Naive thymus-derived CD8-positive, alpha-beta T cell (primary cell): ENCODE measurements at regions not wholly inside any gene's neighbourhood (a gene's known extent, or its start where the extent isn't known, plus 50 kb on each side); places are given as distances from the start of the nearest gene placed in this dataset.
"Not testable (repeated sequence)": the region's sequence is repeated elsewhere in the genome, so short reads cannot be mapped to it uniquely, and the experiment has no call there.

ENCODE experiments used
- ATAC-seq, 2 donors: fragments of 150-1000 bp; cut with Tn5 transposase in 1 of 2; sonication (Bioruptor Pico), chemical (Tn5 transposase) in 1 of 2; 1 replicate in 1 of 2; 2 replicates in 1 of 2; pipeline ENCODE4 v1.10.0; 2021; ENCODE audit warnings: mild to moderate bottlenecking in 2 of 2, moderate library complexity in 2 of 2
- POLR2A ChIA-PET: fragments of 350-600 bp; sonication (Branson Sonifier 250); formaldehyde crosslinking; loops from one replicate; lab custom pipeline; 2021; ENCODE audit warnings: antibody characterized with exemption; lab: Charles Lee
- DNase-seq, 10 donors: peaks; one replicate each; pipeline versions ENCODE4 v3.0.0 to v3.0.0-alpha.2; 2020 to 2022
- H3K27ac Mint-ChIP-seq, 10 donors: one replicate each; pipeline ENCODE4 v1.8.0; 2020 to 2022; ENCODE audit warnings: mild to moderate bottlenecking in 10 of 10, mixed read lengths in 10 of 10, moderate library complexity in 4 of 10, inconsistent platforms in 1 of 10
- H3K27me3 Mint-ChIP-seq, 5 donors: one replicate each; pipeline ENCODE4 v1.8.0; 2021 to 2022; ENCODE audit warnings: mixed read lengths in 5 of 5
- H3K36me3 Mint-ChIP-seq, 3 donors: one replicate each; pipeline ENCODE4 v1.8.0; 2020 to 2022; ENCODE audit warnings: mixed read lengths in 3 of 3, mild to moderate bottlenecking in 2 of 3, inconsistent platforms in 1 of 3
- H3K4me1 Mint-ChIP-seq, 4 donors: one replicate each; pipeline ENCODE4 v1.8.0; 2021 to 2022; ENCODE audit warnings: mixed read lengths in 4 of 4
- H3K4me3 Mint-ChIP-seq, 10 donors: one replicate each; pipeline ENCODE4 v1.8.0; 2020 to 2022; ENCODE audit warnings: mild to moderate bottlenecking in 10 of 10, mixed read lengths in 10 of 10, moderate library complexity in 6 of 10, inconsistent platforms in 1 of 10
- H3K9me3 Mint-ChIP-seq, 9 donors: one replicate each; pipeline ENCODE4 v1.8.0; 2020 to 2022; ENCODE audit warnings: mixed read lengths in 9 of 9, mild to moderate bottlenecking in 3 of 9, inconsistent platforms in 1 of 9, moderate library complexity in 1 of 9

DNA sequence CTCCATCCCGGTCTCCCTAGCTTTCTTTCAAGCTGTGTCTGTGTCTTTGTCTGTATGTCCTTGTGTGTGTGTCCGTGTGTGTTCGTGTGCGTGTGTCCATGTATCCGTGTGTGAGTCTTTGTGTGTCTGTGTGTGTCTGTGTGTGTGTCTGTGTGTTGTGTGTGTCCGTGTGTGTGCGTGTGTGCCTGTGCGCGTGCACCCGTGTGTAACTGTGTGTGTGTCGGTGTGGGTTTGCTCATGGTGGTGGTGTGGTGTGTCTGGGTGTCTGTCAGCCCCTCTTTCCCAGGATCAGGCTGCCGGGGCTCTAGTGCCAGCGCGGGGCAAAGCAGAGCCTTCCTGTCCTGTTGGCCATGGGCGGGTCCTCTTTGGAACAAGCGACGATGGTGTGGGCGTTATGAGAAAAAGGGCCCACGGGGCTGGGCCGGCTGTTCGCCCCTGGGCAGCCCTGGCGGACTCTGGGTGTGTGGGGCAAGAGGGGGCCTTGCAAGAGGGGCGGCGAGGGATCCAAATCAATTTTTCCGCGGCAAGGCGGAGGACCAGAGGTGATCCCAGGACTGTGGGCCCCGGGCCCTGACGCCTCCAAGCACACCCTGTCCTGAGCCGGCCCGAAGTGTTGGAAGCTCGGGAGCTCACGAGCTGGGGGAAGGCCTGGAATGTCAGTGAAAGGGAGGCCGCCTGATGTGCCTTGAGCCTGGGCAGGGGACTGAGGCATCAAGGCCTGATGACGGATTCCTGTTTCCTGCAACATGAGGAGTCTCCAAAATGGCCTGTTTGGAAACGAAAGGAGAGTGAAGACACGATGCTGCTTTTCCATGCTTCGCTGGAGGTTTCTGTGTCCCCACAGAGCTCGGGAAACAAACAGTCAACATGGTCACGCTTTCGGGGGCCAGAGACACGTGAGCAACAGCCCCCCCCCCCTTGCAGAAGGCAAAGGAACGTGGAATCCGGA lies 3929.2 kb upstream of the OR11H1 start:
- POLR2A ChIA-PET = no interaction called here
- DNase-seq (no peak), ATAC-seq (no peak)
- H3K4me1 Mint-ChIP-seq = peaks cover 0 to 4% (median 0%) of the 10 kb centered on the region in 4 donors
- peaks cover 0 to 13% (median 4%) of the 10 kb centered on the region in 3 donors for H3K36me3 Mint-ChIP-seq
- no peak overlapping the region for H3K4me3 Mint-ChIP-seq
- peaks cover 6 to 69% (median 29%) of the 10 kb centered on the region in 9 donors for H3K9me3 Mint-ChIP-seq
- H3K27me3 Mint-ChIP-seq = peaks cover 0 to 4% (median 0%) of the 10 kb centered on the region in 5 donors
- H3K27ac Mint-ChIP-seq = no peak overlapping the region

DNA sequence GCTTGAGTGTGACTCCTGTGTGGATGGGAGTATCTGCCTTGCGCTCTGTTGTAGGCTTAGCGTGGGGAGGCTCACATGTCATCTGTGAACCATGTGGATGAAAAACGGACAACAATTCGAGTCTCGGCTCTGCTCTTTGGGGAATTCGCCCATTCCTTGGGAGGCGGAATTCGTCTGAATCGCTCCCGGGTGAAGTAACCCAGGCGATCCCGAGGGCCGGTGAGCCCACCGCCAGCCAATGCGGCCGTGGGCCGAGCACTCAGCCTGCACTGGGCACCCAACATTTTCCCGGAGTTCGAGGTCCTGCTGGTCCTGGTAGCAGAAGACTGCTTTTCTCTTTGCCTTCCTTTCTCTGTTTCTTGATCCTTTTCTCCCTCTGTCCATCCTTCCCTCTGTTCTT lies 3928.5 kb upstream of the OR11H1 start:
- H3K27me3 Mint-ChIP-seq, H3K27ac Mint-ChIP-seq, POLR2A ChIA-PET, H3K4me3 Mint-ChIP-seq, ATAC-seq, DNase-seq, H3K4me1 Mint-ChIP-seq: not testable (repeated sequence)
- Mint-ChIP-seq H3K9me3 (peaks cover 8 to 69% (median 32%) of the 10 kb centered on the region in 9 donors), H3K36me3 (peaks cover 0 to 11% (median 4%) of the 10 kb centered on the region in 3 donors)

DNA sequence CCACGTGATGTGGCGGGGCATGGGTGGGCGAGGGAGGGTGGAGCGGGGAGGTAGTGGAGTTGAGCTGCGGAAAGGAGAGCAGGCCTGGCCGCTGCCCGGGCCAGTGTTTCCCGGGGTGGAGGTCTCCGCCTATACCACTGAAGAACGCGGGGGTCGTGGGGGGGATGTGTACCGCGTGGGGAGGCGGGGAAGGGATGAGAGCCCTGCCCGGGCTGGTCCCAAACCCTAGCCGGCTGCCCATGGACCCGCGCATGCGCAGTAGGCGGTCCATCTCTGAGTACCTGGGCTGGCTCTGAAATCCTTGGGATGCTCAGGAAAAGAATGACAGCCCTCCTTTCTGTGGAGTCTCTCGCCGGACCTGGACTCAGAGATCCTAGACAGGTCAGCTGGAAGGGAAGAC lies 3927.8 kb upstream of the OR11H1 start:
- ATAC-seq, H3K4me1 Mint-ChIP-seq, H3K4me3 Mint-ChIP-seq, H3K27ac Mint-ChIP-seq, H3K36me3 Mint-ChIP-seq, H3K27me3 Mint-ChIP-seq, POLR2A ChIA-PET, DNase-seq: not testable (repeated sequence)
- H3K9me3 Mint-ChIP-seq = peaks cover 8 to 70% (median 32%) of the 10 kb centered on the region in 9 donors

DNA sequence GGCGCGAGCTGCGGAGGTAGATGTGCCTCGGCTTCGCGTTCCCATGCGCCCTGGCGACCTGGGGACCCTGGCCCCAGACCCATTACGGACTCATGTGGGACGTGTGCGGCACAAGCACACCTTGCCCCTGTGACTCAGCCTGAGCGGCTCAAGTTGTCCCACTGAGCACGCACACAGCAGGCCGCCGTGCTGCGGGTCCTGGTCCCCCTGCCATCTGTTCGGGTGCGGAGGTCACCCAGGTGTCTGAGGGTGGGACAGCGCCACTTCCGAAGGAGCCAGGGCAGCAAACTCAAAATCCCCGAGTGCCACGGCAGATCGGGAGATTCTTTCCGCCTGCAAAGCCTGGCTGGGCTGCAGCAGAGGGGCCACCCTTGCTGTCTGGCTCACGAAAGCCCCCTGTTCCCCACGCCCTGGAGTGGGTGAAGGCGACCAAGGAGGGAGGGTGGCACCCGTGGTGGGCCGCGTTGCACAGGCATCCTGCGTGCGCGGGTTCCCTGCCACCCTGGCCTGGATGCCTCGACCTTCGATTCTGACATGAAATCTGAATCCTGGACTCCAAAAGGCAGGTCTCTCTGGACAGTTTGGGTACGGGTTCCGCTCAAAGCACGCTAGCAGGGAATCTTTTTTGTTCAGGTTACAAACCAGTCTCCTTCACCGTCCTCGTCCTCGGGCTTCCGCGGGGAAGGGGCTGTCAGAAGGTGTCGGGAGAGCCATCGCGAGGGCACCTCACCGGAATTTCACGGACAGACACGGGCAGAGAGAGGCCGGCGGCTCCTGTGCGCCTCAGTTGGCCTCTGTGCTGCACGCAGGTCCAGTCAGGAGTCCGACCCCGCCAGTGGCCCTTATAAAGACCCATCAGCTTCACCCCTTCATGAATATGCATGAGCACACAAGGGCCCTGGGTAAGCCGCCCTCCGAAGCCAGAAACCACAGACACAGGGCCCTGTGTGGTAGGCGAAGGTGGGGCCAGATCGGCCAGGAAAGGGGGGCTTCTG lies 3926.8 kb upstream of the OR11H1 start:
- ATAC-seq, H3K4me1 Mint-ChIP-seq, H3K4me3 Mint-ChIP-seq, DNase-seq, H3K36me3 Mint-ChIP-seq, H3K27me3 Mint-ChIP-seq, POLR2A ChIA-PET, H3K27ac Mint-ChIP-seq: not testable (repeated sequence)
- H3K9me3 Mint-ChIP-seq = peaks cover 6 to 73% (median 32%) of the 10 kb centered on the region in 9 donors

DNA sequence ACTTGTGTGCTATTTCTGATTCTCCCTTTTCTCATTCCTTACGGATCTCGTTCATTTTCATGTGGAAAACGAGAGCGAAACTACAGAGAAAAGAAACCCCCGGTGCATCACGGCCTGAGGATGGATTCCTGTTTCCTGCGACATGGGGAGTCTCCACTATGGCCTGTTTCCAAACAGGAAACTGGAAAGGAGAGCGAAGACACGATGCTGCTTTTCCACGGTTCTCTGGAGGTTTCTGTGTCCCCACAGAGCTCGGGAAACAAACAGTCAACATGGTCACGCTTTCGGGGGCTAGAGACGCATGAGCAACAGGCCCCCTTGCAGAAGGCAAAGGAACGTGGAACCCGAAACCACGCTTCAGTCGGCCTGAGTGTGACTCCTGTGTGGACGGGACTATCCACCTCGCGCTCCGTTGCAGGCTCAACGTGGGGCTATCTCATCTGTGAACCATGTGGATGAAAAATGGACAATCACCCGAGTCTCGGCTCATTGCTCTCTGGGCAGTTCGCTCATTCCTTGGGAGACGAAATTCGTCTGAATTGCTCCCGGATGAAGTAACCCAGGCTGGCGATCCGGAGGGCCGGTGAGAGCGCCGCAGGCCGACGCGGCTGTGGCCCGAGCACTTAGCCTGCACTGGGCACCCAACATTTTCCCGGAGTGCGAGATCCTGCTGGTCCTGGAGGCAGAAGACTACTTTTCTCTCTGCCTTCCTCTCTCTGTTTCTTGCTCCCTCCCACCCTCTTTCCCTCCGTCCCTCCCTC lies 3923.2 kb upstream of the OR11H1 start:
- H3K36me3 Mint-ChIP-seq, POLR2A ChIA-PET, H3K4me1 Mint-ChIP-seq, H3K27ac Mint-ChIP-seq, DNase-seq, H3K27me3 Mint-ChIP-seq, ATAC-seq, H3K4me3 Mint-ChIP-seq: not testable (repeated sequence)
- peaks cover 4 to 68% (median 35%) of the 10 kb centered on the region in 9 donors for H3K9me3 Mint-ChIP-seq

DNA sequence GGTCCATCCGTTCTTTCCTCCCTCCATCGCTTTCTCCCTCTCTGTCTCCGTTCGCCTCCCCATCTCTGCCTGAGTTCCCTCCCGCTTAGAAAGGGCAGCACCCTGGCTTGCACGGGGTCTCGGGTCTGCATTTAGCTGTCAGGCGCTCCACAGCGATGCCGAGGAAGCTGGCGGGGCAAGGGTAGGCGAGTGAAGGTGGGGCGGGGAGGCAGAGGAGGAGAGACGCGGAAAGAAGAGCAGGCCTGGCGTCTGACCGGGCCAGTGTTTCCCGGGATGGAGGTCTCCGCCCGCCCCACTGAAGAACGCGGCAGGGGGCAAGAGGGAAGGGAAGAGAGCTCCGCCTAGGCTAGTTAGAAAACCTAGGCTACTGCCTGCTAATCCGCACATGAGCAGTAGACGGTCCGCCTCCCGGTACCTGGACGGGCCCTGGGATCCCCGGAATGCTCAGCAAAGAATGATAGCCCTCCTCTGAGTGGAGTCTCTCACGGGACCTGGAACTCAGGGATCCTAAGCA lies 3922.5 kb upstream of the OR11H1 start:
- POLR2A ChIA-PET = no interaction called here
- Mint-ChIP-seq H3K9me3 (peaks cover 7 to 70% (median 41%) of the 10 kb centered on the region in 9 donors), H3K4me3 (no peak overlapping the region), H3K27me3 (no peaks in the 10 kb centered on the region), H3K27ac (no peak overlapping the region), H3K36me3 (peaks cover 0 to 5% (median 4%) of the 10 kb centered on the region in 3 donors), H3K4me1 (peaks cover 0 to 5% (median 0%) of the 10 kb centered on the region in 4 donors)
- DNase-seq (no peak), ATAC-seq (no peak)

DNA sequence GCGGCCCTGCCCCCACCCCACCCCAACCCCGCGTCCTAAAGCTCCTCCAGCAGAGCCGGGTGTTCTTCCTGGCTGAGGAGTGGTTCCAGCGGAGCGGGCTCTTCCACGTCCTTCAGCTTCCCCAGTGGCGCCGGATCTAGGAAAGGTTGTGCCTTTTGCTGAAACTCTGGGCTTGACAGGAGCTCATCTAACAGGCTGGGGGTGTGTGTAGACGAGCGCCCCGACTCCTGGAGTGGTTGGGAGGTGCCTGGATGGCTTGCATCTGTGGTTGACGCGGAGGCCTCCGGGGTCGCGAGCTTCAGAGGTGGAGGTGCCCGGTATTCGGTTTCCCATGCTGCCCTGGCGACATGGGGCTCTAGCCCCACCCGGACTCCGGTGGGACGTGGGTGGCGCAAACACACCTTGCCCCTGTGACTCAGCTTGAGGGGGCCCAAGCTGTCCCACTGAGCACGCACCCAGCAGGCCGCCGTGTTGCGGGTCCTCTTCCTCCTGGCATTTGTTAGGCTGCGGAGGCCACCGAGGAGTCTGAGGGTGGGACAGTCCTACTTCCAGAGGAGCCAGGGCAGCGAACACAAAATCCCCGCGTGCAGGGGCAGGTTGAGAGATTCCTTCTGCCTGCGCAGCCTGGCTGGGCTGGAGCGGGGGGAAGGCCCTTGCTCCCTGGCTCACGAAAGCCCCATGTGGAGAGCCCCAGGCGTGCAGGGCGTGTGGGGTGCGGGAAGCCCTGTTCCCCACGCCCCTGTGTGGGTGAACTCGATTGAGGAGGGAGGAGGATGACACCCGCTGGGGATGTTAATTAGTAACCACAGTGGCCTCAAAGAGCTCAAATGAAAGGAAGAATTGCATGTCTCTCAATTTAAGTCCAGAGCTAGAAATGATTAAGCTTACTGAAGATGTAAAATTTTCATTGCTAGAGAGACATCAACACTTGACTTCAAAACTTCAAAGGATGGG lies 3921.7 kb upstream of the OR11H1 start:
- peaks cover 0 to 11% (median 4%) of the 10 kb centered on the region in 3 donors for H3K36me3 Mint-ChIP-seq
- H3K27me3 Mint-ChIP-seq, H3K4me1 Mint-ChIP-seq, H3K4me3 Mint-ChIP-seq, ATAC-seq, POLR2A ChIA-PET, H3K27ac Mint-ChIP-seq, DNase-seq: not testable (repeated sequence)
- H3K9me3 Mint-ChIP-seq = peaks cover 11 to 72% (median 47%) of the 10 kb centered on the region in 9 donors

DNA sequence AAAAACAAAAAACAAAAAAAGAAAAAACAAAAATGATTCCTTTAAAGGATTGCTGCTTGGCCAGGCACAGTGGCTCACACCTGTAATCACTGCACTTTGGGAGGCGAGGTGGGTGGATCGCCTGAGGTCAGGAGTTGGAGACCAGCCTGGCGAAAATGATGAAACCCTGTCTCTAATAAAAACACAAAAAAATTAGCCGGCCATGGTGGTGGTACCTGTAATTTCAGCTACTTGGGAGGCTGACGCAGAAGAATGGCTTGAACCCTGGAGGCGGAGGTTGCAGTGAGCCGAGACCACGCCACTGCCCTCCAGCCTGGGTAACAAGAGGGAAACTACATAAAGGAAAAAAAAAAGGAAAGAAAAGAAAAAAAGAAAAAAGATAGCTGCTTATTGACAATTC lies 3920.8 kb upstream of the OR11H1 start:
- H3K9me3 Mint-ChIP-seq = peaks cover 11 to 73% (median 56%) of the 10 kb centered on the region in 9 donors

DNA sequence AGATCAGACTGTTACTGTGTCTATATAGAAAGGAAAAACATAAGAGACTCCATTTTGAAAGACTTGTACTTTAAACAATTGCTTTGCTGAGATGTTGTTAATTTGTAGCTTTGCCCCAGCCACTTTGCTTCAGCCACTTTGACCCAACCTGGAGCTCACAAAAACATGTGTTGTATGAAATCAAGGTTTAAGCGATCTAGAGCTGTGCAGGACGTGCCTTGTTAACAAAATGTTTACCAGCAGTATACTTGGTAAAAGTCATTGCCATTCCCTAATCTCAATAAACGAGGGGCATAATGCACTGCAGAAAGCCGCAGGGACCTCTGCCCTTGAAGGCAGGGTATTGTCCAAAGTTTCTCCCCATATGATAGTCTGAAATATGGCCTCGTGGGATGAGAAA lies 3919.5 kb upstream of the OR11H1 start:
- H3K27ac Mint-ChIP-seq, H3K4me3 Mint-ChIP-seq, ATAC-seq, POLR2A ChIA-PET, H3K27me3 Mint-ChIP-seq, DNase-seq, H3K4me1 Mint-ChIP-seq: not testable (repeated sequence)
- Mint-ChIP-seq H3K9me3 (peaks cover 11 to 77% (median 61%) of the 10 kb centered on the region in 9 donors), H3K36me3 (peaks cover 0 to 20% (median 2%) of the 10 kb centered on the region in 3 donors)

More for the DNA sequence above, 3920.8 kb upstream of the OR11H1 start:
- ATAC-seq, H3K4me3 Mint-ChIP-seq, H3K27ac Mint-ChIP-seq, POLR2A ChIA-PET, H3K4me1 Mint-ChIP-seq, H3K27me3 Mint-ChIP-seq, DNase-seq: not testable (repeated sequence)
- peaks cover 0 to 16% (median 3%) of the 10 kb centered on the region in 3 donors for H3K36me3 Mint-ChIP-seq

DNA sequence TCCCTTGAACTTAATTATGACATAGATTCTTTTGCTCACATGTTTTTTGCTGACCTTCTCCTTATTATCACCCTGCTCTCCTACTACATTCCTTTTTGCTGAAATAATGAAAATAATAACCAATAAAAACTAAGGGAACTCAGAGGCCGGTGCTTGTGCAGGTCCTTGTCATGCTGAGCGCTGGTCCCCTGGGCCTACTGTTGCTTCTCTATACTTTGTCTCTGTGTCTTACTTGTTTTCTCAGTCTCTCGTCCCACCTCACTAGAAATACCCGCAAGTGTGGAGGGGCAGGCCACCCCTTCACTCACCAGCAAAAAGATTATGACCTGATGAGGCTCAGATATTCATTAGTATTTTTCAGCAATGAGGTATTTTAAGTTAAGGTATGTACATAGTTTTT lies 3918.8 kb upstream of the OR11H1 start:
- peaks cover 7 to 78% (median 63%) of the 10 kb centered on the region in 9 donors for H3K9me3 Mint-ChIP-seq

DNA sequence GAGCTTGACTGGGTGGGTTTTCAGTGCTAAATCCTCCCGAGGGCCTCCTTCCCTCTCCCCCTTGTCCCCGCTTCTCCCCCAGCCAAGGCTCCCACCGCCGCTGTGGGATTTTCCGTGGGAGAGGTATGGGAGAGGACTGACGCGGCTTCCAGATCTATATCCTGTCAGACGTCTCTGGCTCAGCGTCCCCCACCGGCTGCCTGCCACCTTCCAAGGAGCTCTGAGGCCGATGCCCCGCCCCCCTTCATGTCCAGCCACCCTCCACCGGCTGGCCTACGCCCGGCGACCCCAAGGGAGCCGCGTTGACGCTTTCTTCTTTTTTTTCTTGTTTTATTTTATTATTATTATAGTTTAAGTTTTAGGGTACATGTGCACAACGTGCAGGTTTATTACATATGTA lies 3916.7 kb upstream of the OR11H1 start:
- H3K27ac Mint-ChIP-seq, DNase-seq, H3K27me3 Mint-ChIP-seq, H3K4me1 Mint-ChIP-seq, H3K4me3 Mint-ChIP-seq, POLR2A ChIA-PET, ATAC-seq: not testable (repeated sequence)
- peaks cover 0 to 38% (median 6%) of the 10 kb centered on the region in 3 donors for H3K36me3 Mint-ChIP-seq
- peaks cover 15 to 82% (median 66%) of the 10 kb centered on the region in 9 donors for H3K9me3 Mint-ChIP-seq

More for the DNA sequence above, 3918.8 kb upstream of the OR11H1 start:
- H3K27me3 Mint-ChIP-seq, H3K27ac Mint-ChIP-seq, ATAC-seq, H3K4me1 Mint-ChIP-seq, H3K4me3 Mint-ChIP-seq, DNase-seq, POLR2A ChIA-PET: not testable (repeated sequence)
- H3K36me3 Mint-ChIP-seq = peaks cover 0 to 27% (median 2%) of the 10 kb centered on the region in 3 donors
